OCI-LY7 (cell line): ENCODE measurements at regions not wholly inside any gene's neighbourhood (a gene's known extent, or its start where the extent isn't known, plus 50 kb on each side); places are given as distances from the start of the nearest gene placed in this dataset.

Experiments used
- BruUV-seq: library from RNA; stranded (reverse); fragments of 400-500 nt; replicated peaks from 2 replicates; lab custom pipeline; 2021; lab: Mats Ljungman, UMichigan
- CTCF ChIA-PET: fragments of 300-600 bp; sonication (Branson Sonifier 250); formaldehyde crosslinking; loops from one replicate; lab custom pipeline; 2022; ENCODE audit warnings: antibody characterized with exemption; ENCODE audit not compliant: unreplicated experiment; lab: Charles Lee
- POLR2A ChIA-PET: fragments of 300-600 bp; sonication (Branson Sonifier 250); formaldehyde crosslinking; loops from one replicate; lab custom pipeline; 2022; ENCODE audit warnings: antibody characterized with exemption; lab: Charles Lee
- DNase-seq: peaks from one replicate; pipeline ENCODE4 v3.0.0-alpha.2; 2015; ENCODE audit warnings: low spot score
- H2AFZ ChIP-seq: fragments of 200-600 bp; sonication (generic), shearing (Covaris generic); 2 replicates; pipeline ENCODE4 v1.6.1; 2014; ENCODE audit warnings: mild to moderate bottlenecking, antibody characterized with exemption, low read length, moderate library complexity
- H3K27ac ChIP-seq: fragments of 200-600 bp; sonication (generic); 2 replicates; pipeline ENCODE4 v1.5.1; 2014; ENCODE audit warnings: mixed run types, low read depth, mild to moderate bottlenecking, moderate library complexity, low read length, inconsistent platforms; ENCODE audit not compliant: poor library complexity, severe bottlenecking
- H3K36me3 ChIP-seq: fragments of 200-600 bp; sonication (generic); 2 replicates; pipeline ENCODE4 v1.6.1; 2014; ENCODE audit warnings: mild to moderate bottlenecking, antibody characterized with exemption, low read length, moderate library complexity, mixed read lengths; ENCODE audit not compliant: insufficient read depth
- H3K4me1 ChIP-seq: fragments of 200-600 bp; sonication (generic); 2 replicates; pipeline ENCODE4 v1.5.1; 2014; ENCODE audit warnings: mild to moderate bottlenecking, low read length; ENCODE audit not compliant: insufficient read depth, poor library complexity, severe bottlenecking
- H3K4me2 ChIP-seq: fragments of 200-600 bp; sonication (generic); 2 replicates; pipeline ENCODE4 v1.6.1; 2014; ENCODE audit warnings: mild to moderate bottlenecking, low read length
- H3K4me3 ChIP-seq: fragments of 200-600 bp; sonication (generic); 2 replicates; pipeline ENCODE4 v1.5.1; 2014; ENCODE audit warnings: mild to moderate bottlenecking, low read depth, low read length; ENCODE audit not compliant: poor library complexity, severe bottlenecking
- H3K79me2 ChIP-seq: fragments of 200-600 bp; sonication (generic); 2 replicates; pipeline ENCODE4 v1.6.1; 2016; ENCODE audit warnings: low read depth, mild to moderate bottlenecking, low read length, moderate library complexity, mixed read lengths; ENCODE audit not compliant: insufficient read depth
- H3K9me2 ChIP-seq: fragments of 200-600 bp; sonication (generic); 2 replicates; pipeline ENCODE4 v1.6.1; 2016; ENCODE audit warnings: mild to moderate bottlenecking, low read length, mixed read lengths; ENCODE audit not compliant: insufficient read depth
- H3K9me3 ChIP-seq: fragments of 200-600 bp; sonication (generic); 2 replicates; pipeline ENCODE4 v1.6.1; 2014; ENCODE audit warnings: mild to moderate bottlenecking, mixed run types, low read length, mixed read lengths
- H4K20me1 ChIP-seq: fragments of 200-600 bp; sonication (generic); 2 replicates; pipeline ENCODE4 v1.6.1; 2014; ENCODE audit warnings: mild to moderate bottlenecking, antibody characterized with exemption, low read length, moderate library complexity, mixed read lengths; ENCODE audit not compliant: insufficient read depth
- CTCF ChIP-seq: fragments of 200-600 bp; sonication (generic); conservative IDR thresholded peaks from 2 replicates; pipeline ENCODE4 v1.5.1; 2014; ENCODE audit warnings: mild to moderate bottlenecking, antibody characterized with exemption, low read length, moderate library complexity, mixed read lengths
- EZH2phosphoT487 ChIP-seq: fragments of 200-600 bp; sonication (generic); IDR thresholded peaks from 2 replicates; pipeline ENCODE4 v1.6.1; 2018; ENCODE audit warnings: low read depth, borderline replicate concordance, mild to moderate bottlenecking, mixed run types, antibody characterized with exemption, low read length, moderate library complexity, mixed read lengths
- intact Hi-C: fragments of 100-400 bp; cut with micrococcal nuclease; formaldehyde crosslinking; loops from one replicate; pipeline ENCODE4 v1.10.0; 2022; ENCODE audit not compliant: unreplicated experiment

- Histone ChIP-seq H3K4me3 (no peak overlapping the region), H3K9me2 (no peaks in the 10 kb centered on the region), H3K27ac (no peak overlapping the region), H4K20me1 (no peaks in the 10 kb centered on the region), H2AFZ (no peak overlapping the region), H3K9me3 (no peaks in the 10 kb centered on the region), H3K4me2 (no peak overlapping the region), H3K79me2 (no peaks in the 10 kb centered on the region), H3K4me1 (no peaks in the 10 kb centered on the region), H3K36me3 (no peaks in the 10 kb centered on the region)
- ChIA-PET CTCF (no interaction called here), POLR2A (no interaction called here)
- TF ChIP-seq CTCF, result no peak
- TF ChIP-seq EZH2phosphoT487, result no peak
- no TSS peak for BruUV-seq
- intact Hi-C loops, result no loop called here
- DNase-seq, result no peak
Observed at GRCh38 chr2:226223704-226224103, 575.9 kb downstream of the IRS1 start.

GRCh38 chr2:226220511-226220910 is 579.1 kb downstream of the IRS1 start:
- no peaks in the 10 kb centered on the region for H3K4me1 ChIP-seq
- H3K36me3 ChIP-seq, result no peaks in the 10 kb centered on the region
- no peak overlapping the region for H3K4me2 ChIP-seq
- H3K9me3 ChIP-seq, result no peaks in the 10 kb centered on the region
- no peak overlapping the region for H3K27ac ChIP-seq
- H3K9me2 ChIP-seq, result no peaks in the 10 kb centered on the region
- intact Hi-C loops, result no loop called here
- CTCF ChIA-PET, result no interaction called here
- no peaks in the 10 kb centered on the region for H3K79me2 ChIP-seq
- no peak for DNase-seq
- no peak overlapping the region for H3K4me3 ChIP-seq
- no peak overlapping the region for H2AFZ ChIP-seq
- POLR2A ChIA-PET, result no interaction called here
- no peaks in the 10 kb centered on the region for H4K20me1 ChIP-seq
- no TSS peak for BruUV-seq
- no peak for TF ChIP-seq EZH2phosphoT487

DNA sequence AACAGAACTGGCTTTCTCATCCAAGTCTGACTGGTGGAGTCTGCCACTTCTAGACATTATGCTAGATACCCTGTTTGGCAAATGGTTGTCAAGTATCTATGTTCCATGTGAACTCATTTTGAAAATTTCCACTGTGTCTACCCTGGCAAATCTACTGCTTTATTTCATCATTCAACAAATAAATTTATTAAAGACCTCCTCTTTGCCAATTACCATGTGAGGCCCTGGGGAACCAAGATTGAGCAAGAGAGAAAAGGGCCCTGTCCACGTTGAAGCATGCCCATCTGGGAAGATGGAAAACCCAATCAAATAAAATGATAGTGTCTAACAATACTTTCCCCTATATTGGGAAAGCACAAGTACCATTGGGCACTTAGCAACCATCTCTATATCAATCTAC is 582.4 kb downstream of the IRS1 start:
- Histone ChIP-seq H3K4me2 (no peak overlapping the region), H2AFZ (no peak overlapping the region), H3K27ac (no peak overlapping the region), H3K4me3 (no peak overlapping the region), H3K9me2 (no peaks in the 10 kb centered on the region), H3K9me3 (no peaks in the 10 kb centered on the region), H3K79me2 (no peaks in the 10 kb centered on the region), H3K36me3 (no peaks in the 10 kb centered on the region), H4K20me1 (no peaks in the 10 kb centered on the region), H3K4me1 (no peaks in the 10 kb centered on the region)
- DNase-seq, result no peak
- TF ChIP-seq CTCF, result no peak
- CTCF ChIA-PET, result no interaction called here
- POLR2A ChIA-PET, result no interaction called here
- intact Hi-C loops, result loop anchor here (2.0 to 10.0 kb wide), 3 partner anchors 584 to 888 kb away; no protein-coding TSS in a partner anchor
- no TSS peak for BruUV-seq
